Fibroblast of lung (primary cell): ENCODE measurements at regions not wholly inside any gene's neighbourhood (a gene's known extent, or its start where the extent isn't known, plus 50 kb on each side); places are given as distances from the start of the nearest gene placed in this dataset.

Source experiments
- DNase-seq, 2 donors: peaks; one replicate each; pipeline versions ENCODE4 v3.0.0 to v3.0.0-alpha.2; 2010; ENCODE audit warnings: low read depth in 2 of 2
- H2AFZ ChIP-seq: 2 replicates; pipeline ENCODE4 v1.5.1; 2012; ENCODE audit warnings: low read length, control low read depth, inconsistent platforms
- H3K27ac ChIP-seq: 2 replicates; pipeline ENCODE4 v1.5.1; 2011; ENCODE audit warnings: low read length, control low read depth; ENCODE audit not compliant: insufficient read depth
- H3K27me3 ChIP-seq: 2 replicates; pipeline ENCODE4 v1.5.1; 2011; ENCODE audit warnings: mild to moderate bottlenecking, low read length; ENCODE audit not compliant: control insufficient read depth, insufficient read depth
- H3K36me3 ChIP-seq: 2 replicates; pipeline ENCODE4 v1.5.1; 2011; ENCODE audit warnings: low read length; ENCODE audit not compliant: control insufficient read depth, insufficient read depth
- H3K4me1 ChIP-seq: 2 replicates; pipeline ENCODE4 v1.5.1; 2011; ENCODE audit warnings: low read length; ENCODE audit not compliant: control insufficient read depth, insufficient read depth; ENCODE audit errors: extremely low read depth
- H3K4me2 ChIP-seq: 2 replicates; pipeline ENCODE4 v1.5.1; 2011; ENCODE audit warnings: low read length, control low read depth; ENCODE audit not compliant: insufficient read depth; ENCODE audit errors: extremely low read depth
- H3K4me3 ChIP-seq, 4 experiments: fragments of 200-600 bp in 1 of 4; sonication (generic) in 1 of 4; replicated peaks in 1 of 4; 2 replicates each; pipeline ENCODE4 v1.5.1; 2011 to 2016; ENCODE audit warnings: low read length in 4 of 4, low read depth in 3 of 4, mild to moderate bottlenecking in 3 of 4, control low read depth in 2 of 4, inconsistent platforms in 1 of 4, mixed read lengths in 1 of 4; ENCODE audit not compliant: insufficient read depth in 1 of 4; ENCODE audit errors: control extremely low read depth in 1 of 4
- H3K79me2 ChIP-seq: 2 replicates; pipeline ENCODE4 v1.5.1; 2012; ENCODE audit warnings: mild to moderate bottlenecking, low read length, inconsistent platforms; ENCODE audit not compliant: control insufficient read depth, insufficient read depth
- H3K9ac ChIP-seq: 2 replicates; pipeline ENCODE4 v1.5.1; 2011; ENCODE audit warnings: mild to moderate bottlenecking, low read length, control low read depth; ENCODE audit not compliant: insufficient read depth
- H3K9me3 ChIP-seq: 2 replicates; pipeline ENCODE4 v1.5.1; 2012; ENCODE audit warnings: low read depth, low read length; ENCODE audit not compliant: control insufficient read depth, insufficient read depth
- H4K20me1 ChIP-seq: 2 replicates; pipeline ENCODE4 v1.5.1; 2011; ENCODE audit warnings: low read length; ENCODE audit not compliant: control insufficient read depth, insufficient read depth; ENCODE audit errors: extremely low read depth
- EZH2 ChIP-seq: IDR thresholded peaks from 2 replicates; pipeline ENCODE4 v1.5.1; 2012; ENCODE audit warnings: low read length, control low read depth, mild to moderate bottlenecking; ENCODE audit errors: missing control alignments
- TF ChIP-seq, protein P1 (sequence below), 2 donors: IDR thresholded peaks in 1 of 2; conservative IDR thresholded peaks in 1 of 2; 1 replicate in 1 of 2; 2 replicates in 1 of 2; pipeline ENCODE4 v1.5.1; 2011 to 2012; ENCODE audit warnings: low read length in 2 of 2, control low read depth in 1 of 2, inconsistent platforms in 1 of 2, low read depth in 1 of 2, mild to moderate bottlenecking in 1 of 2

DNA sequence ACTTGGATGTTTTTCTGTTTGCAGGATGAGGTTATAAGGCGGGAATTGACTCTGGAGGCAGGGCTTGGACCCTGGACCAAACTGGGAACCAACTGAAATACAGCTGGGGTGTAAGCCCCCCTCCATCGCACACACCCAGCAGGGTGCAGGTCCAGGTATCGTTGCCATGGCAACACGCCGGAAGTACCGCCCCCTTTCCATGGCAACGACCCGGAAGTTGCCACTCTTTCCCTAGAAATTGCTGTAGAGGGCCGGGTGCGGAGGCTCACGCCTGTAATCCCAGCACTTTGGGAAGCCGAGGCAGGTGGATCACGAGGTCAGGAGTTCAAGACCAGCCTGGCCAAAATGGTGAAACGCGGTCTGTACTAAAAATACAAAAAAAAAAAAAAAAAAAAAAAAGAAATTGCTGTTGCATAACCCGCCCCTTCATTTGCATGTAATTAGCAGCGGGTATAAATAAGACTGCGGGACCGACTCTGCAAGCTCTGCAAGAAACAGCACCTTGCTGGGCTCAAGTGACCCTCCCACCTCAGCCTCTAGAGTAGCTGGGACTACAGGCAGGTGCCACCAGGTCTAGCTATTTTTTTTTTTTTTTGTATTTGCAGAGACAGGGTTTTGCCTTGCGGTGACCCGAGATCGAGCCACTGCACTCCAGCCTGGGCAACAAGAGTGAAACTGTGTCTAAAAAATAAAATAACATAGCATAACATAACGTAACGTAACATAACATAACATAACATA, 139.6 kb downstream of the CRLF2 start:
- Histone ChIP-seq H3K27me3 (no peaks in the 10 kb centered on the region), H2AFZ (no peak overlapping the region), H4K20me1 (no peaks in the 10 kb centered on the region), H3K27ac (no peak overlapping the region), H3K9ac (no peak overlapping the region), H3K9me3 (no peaks in the 10 kb centered on the region), H3K4me2 (no peak overlapping the region), H3K4me1 (no peaks in the 10 kb centered on the region), H3K4me3 (no peak overlapping the region), H3K79me2 (no peaks in the 10 kb centered on the region), H3K36me3 (no peaks in the 10 kb centered on the region)
- DNase-seq = no peak
- TF ChIP-seq, protein P1, sequence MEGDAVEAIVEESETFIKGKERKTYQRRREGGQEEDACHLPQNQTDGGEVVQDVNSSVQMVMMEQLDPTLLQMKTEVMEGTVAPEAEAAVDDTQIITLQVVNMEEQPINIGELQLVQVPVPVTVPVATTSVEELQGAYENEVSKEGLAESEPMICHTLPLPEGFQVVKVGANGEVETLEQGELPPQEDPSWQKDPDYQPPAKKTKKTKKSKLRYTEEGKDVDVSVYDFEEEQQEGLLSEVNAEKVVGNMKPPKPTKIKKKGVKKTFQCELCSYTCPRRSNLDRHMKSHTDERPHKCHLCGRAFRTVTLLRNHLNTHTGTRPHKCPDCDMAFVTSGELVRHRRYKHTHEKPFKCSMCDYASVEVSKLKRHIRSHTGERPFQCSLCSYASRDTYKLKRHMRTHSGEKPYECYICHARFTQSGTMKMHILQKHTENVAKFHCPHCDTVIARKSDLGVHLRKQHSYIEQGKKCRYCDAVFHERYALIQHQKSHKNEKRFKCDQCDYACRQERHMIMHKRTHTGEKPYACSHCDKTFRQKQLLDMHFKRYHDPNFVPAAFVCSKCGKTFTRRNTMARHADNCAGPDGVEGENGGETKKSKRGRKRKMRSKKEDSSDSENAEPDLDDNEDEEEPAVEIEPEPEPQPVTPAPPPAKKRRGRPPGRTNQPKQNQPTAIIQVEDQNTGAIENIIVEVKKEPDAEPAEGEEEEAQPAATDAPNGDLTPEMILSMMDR (conservative IDR thresholded peaks at IDR 0.05 in 1 of 2, IDR thresholded peaks at IDR 0.05 in 1 of 2; ENCODE audit: low read depth in 1 of 2, low read length in 2 of 2) = no peak
- TF ChIP-seq EZH2 = no peak

DNA sequence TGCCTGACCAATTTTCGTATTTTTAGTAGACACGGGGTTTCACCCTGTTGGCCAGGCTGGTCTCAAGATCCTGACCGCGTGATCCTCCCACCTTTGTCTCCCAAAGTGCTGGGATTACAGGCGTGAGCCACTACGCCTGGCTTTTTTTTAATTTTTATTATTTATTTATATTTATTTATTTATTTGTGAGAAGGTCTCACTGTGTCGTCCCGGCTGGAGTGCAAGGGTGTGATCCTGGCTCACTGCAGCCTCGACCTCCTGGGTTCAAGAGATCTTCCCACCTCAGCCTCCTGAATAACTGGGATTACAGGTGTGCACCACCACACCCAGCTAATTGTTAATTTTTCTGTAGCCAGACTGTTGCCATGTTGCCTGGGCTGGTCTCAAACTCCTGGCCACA, 141.1 kb downstream of the CRLF2 start:
- Histone ChIP-seq H3K4me1 (no peaks in the 10 kb centered on the region), H3K27ac (no peak overlapping the region), H3K4me2 (no peak overlapping the region), H4K20me1 (no peaks in the 10 kb centered on the region), H2AFZ (no peak overlapping the region), H3K4me3 (no peak overlapping the region), H3K27me3 (no peaks in the 10 kb centered on the region), H3K36me3 (no peaks in the 10 kb centered on the region), H3K79me2 (no peaks in the 10 kb centered on the region), H3K9me3 (no peaks in the 10 kb centered on the region), H3K9ac (no peak overlapping the region)
- TF ChIP-seq EZH2 = no peak
- TF ChIP-seq, protein P1 (conservative IDR thresholded peaks at IDR 0.05 in 1 of 2, IDR thresholded peaks at IDR 0.05 in 1 of 2; ENCODE audit: low read depth in 1 of 2, low read length in 2 of 2) = no peak
- DNase-seq = no peak

DNA sequence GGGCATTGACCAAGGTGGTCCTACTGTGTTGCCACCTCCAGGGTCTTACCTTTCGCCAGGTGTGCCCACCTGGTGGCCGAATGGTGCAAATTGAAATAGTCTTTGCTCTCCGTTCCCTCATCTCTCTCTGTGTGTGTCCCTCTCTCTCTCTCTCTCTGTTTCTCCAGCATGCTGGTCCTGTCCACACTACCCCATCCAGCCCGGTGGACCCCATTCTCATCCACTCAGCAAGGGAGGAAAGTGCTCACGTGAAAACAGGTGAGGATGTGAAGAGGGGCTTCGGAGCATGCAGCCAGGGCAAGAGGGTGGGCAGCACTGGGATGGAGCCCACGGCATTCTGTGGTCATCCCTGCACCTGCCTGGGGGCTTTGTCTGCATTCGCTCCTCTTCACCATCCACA, 150.1 kb downstream of the CRLF2 start:
- H4K20me1 ChIP-seq = no peaks in the 10 kb centered on the region
- H3K4me1 ChIP-seq = no peaks in the 10 kb centered on the region
- H3K27me3 ChIP-seq = no peaks in the 10 kb centered on the region
- H3K4me3 ChIP-seq = no peak overlapping the region
- no peak for TF ChIP-seq EZH2
- TF ChIP-seq, protein P1 (conservative IDR thresholded peaks at IDR 0.05 in 1 of 2, IDR thresholded peaks at IDR 0.05 in 1 of 2; ENCODE audit: low read depth in 1 of 2, low read length in 2 of 2) = no peak
- no peak overlapping the region for H3K9ac ChIP-seq
- H2AFZ ChIP-seq = no peak overlapping the region
- no peak overlapping the region for H3K4me2 ChIP-seq
- H3K27ac ChIP-seq = no peak overlapping the region
- no peaks in the 10 kb centered on the region for H3K36me3 ChIP-seq
- no peaks in the 10 kb centered on the region for H3K79me2 ChIP-seq
- no peak for DNase-seq
- H3K9me3 ChIP-seq = no peaks in the 10 kb centered on the region
